ENCODE measurements at regions not wholly inside any gene's neighbourhood (a gene's known extent, or its start where the extent isn't known, plus 50 kb on each side); places are given as distances from the start of the nearest gene placed in this dataset.
"Not testable (repeated sequence)": the region's sequence is repeated elsewhere in the genome, so short reads cannot be mapped to it uniquely, and the experiment has no call there.

DNA sequence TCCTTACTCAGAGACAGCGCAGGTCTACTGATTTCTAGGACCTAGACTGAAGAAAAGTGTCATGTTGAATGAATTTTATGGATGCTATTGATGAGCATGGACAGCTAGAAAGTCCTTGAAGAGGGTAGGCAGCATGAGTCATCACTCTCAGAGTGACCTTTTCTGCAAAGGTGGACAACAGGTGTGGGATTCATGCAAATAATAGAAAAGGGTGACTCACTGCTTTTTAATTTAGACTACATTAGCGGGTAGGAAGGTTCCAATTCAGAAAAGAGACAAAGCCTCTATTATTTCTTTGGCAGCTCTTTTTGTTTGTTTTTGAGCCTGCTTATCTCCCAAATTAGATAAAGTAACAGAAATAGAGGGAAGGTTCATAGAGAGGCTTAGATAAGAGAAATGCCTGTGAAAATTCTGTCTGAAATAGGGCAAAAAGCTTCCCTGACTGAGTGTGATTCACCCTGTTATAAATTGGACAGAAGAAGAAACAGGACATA lies 191.4 kb downstream of the TENT5A start:
- DNase-seq, result no peak

DNA sequence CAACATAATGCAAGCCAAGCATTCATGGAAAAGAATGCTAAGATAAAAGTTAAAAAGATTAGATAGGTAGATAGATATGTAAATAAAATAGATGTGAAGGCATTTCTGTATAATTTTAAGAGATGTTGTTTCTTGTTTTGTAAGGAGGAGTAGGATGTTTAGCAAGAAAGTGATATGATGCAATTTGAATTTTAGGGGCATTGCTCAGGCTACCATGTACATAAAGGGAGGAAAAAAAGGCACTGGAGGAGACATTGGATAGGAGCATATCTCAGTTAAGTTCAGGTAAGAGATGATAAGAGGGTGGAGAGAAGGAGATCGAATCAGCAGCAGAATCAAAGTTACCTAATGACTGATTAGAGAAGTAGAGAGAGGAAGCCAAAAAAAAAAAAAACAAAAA lies 194.7 kb downstream of the TENT5A start:
- DNase-seq, result no peak

DNA sequence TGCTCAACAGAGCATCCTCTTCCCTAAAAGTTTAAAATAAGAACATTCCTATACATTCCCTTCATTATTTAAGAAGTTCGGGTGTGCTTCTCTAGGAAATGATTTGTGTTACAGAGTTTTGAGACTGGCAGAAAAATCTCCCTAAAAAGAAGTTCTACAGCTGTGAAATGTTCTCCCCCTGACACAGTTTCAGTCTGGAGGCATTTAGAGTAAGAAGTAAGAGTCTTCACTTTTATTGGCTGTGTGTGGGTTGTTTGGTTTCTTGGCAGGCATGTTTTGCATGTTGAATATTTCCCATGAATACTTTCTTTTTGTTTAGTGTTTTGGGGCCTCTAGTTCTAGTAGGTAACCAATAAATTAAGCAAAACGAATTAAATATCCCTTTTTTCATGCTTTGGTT lies 195.9 kb downstream of the TENT5A start:
- no peak for DNase-seq

DNA sequence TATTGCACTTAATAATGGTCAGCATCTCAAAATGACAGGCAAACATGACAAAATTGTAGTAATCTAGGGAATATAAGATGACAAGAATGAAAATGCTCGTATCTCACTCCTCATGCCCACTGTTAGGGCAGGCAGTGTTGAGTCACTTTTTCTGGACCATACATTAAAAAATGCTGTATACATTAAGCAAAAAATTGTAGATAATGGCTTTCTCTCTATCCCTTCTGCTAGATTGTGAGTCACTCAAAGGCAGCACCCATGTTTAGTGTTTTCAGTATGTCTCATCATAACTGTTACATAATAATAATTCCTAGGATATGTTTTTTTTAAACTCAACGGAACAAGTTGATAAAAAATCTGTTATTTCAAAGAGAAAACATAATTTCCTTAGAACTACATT lies 199.3 kb downstream of the TENT5A start:
- no peak for DNase-seq

DNA sequence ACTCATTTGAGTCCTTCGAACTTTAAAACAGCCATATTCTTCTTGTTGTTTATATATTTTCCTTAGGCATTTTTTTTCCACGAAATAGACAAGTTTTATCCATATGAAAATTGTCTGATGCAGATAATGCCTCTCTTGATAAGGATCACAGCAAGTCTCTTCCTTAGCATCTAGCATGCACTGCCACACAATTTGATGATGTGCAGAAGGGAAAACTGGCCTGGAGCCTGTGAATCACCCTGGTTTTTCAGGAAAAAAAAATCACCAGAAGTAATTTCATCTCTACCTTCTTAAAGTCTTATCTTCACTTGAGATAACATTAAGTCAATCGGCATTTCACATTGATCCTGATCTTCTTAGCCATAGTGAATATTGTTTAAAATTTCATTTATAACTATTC lies 199.8 kb downstream of the TENT5A start:
- DNase-seq, result no peak

DNA sequence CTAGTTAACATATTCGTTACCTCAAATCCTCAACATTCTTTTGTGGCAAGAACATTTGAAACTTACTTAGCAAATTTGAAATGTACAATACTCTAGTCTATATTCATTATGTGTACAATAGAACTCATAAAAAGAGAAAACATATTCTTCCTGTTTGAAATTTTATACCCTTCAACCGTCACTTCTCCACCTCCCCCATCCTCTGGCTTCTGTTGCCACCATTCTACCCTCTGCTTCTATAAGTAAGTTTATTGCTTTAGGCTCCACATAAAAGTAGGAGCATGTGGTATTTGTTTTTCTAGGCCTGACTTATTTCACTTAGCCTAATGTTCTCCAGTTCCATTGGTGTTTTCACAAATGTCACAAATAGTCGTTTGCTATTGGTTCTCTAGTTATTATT lies 205.3 kb downstream of the TENT5A start:
- no peak for DNase-seq

DNA sequence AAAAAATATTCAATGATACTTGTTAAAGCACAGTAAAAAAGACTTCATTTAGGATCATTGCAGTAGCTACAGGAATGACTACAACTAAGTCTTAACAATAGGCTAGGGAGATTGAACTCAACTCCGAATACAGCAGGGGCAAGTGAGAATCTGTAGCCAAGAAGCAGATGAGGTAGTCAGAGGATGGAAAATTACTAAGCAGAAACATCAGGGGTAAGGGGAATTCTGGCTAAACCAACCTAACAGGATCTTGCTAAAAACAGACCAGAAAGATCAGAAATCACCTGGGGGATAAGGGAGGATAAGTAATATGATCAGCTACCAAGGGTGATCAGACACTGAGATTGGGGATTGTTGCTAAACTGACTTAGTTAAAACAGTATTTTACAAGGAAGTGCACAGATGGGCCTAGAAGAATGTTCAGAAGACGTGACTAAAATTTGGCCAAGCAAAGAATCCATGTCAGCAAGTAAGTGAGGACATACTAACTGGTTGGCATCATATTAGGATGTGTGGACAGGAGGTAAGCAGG lies 217.5 kb downstream of the TENT5A start:
- no peak for DNase-seq

DNA sequence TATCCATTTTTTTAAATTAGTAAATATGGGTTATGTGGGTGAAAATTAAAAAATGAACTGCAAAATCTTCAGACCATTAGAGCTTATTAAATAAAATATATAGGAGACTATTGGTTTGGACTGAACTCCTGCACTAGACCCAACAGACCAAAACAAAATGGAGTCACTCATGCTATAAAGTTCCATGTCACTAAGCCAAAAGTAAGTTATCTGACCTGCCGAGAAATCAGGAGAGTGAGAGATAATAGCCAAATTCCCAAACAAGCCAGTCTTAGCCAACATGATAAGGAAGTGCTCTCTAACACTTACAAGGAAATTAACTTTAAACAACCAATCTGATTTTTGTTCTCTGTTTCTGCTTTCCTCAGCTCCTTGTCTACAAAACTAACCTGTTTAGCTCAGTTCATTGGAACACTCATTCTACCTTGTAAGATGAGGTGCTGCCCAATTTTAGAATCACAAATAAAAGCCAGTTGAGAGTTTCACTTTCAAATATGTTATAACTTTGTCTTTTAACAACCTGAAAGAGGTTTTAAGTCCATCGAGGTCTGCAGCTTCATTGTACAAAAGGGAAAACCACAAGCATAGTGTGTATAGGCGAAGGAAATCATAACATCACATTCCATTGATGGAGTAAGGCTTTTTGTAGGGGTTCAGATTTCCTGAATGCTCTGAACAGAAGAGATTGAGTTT lies 220.5 kb downstream of the TENT5A start:
- DNase-seq, result no peak

DNA sequence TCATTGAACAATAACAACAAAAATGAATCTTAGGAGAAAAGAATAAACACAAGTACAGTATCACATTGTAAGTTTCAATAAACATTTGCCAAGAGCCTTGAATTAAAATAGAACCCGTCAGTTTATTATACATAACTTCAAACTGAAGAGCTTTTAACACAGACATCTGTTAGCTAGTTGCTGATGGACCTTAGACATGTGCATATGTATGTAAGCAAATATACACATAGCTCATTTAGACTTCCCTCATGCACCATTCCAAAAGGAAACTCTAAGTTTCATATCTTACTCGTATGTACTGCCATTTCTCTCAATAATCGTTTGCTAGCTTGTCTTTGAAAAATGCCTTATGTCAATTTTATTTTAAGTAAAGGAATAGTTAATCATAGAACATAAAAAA lies 235.0 kb downstream of the TENT5A start:
- DNase-seq, result no peak

DNA sequence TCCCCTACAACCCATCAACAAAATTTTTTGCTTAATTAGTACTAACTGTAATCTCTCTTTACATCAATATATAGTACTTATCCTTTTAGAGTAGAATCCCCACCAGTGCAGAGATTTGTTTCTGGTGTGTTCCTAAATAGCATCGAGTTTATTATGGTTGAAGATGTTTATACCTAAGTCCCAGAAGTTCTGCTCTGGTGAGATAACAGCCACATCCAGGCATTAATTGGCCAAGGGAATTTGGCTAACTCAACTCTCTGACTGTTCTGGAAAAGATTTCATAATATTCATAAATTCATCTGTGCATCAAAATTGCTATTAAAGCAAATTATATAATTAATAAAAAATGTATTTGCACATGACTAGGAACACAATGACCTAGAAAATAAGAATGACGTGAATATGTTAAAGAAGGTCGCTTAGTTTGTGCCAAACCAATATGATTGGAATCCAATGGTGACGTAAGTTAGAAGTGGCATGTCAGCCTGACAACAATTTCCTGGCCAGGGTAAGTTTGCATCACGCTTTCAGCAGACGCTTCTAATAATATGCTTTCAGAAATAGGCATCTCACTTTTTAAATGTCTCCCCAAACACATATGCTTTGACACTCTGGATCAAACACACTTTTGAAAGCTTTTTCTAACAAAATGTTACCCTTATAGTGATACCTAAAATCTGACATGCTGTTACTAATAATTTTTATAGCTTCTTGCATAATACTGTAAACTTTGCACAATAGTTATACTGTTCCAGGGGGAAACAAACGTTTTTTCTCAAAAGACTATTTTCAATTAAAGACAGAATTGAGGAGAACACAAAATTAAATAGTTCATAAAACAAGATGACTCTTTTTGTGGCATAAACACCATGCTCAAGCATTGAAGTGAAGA lies 236.7 kb downstream of the TENT5A start:
- DNase-seq, result no peak

DNA sequence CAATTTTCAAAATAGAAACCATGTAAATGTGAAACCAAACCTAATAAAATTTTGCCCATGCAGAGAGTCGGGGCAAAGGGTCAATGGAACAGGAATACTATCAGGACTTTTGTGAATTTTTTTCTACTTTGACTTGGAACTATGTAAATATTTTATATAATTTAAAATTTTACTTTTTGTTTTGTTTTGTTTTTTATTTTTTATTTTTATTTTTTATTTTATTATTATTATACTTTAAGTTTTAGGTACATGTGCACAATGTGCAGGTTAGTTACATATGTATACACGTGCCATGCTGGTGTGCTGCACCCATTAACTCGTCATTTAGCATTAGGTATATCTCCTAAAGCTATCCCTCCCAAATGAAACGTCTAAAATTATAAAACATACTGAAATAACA lies 238.3 kb downstream of the TENT5A start:
- DNase-seq, result not testable (repeated sequence)

DNA sequence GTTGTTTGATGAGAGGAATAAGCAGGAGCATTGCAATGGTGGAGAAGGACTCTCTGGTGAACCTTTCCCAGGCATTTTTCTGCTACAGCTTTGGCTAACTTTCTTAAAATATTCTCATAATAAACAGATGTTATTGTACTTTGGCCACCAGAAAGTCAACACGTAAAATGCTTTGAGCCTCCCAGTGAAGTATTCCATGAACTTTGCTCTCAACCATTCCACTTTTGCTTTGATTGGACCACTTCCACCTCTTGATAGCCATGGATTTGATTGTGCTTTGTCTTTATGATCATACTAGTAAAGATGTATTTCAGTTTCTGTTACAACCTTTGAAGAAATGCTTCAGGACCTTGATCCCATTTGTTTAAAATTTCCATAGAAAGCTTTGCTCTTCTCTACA lies 241.1 kb downstream of the TENT5A start:
- DNase-seq, result no peak

DNA sequence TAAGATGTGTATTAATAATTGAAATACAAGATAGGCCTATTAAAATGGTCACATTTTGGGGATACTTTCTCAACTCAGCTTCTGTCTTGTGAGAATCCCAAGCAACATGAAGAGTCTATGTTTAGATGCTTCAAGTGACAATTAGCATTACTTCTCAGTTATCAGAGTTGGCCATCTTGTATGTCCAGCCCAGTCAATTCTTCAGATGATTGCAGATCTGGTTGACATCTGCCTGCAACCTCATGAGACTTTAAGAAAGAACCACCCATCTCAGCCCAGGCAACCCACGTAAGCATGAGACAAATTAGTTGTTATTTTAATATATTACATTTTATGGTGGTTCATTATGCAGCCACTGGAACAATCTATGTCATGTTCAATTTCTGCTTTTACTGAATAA lies 256.5 kb downstream of the TENT5A start:
- DNase-seq, result no peak

DNA sequence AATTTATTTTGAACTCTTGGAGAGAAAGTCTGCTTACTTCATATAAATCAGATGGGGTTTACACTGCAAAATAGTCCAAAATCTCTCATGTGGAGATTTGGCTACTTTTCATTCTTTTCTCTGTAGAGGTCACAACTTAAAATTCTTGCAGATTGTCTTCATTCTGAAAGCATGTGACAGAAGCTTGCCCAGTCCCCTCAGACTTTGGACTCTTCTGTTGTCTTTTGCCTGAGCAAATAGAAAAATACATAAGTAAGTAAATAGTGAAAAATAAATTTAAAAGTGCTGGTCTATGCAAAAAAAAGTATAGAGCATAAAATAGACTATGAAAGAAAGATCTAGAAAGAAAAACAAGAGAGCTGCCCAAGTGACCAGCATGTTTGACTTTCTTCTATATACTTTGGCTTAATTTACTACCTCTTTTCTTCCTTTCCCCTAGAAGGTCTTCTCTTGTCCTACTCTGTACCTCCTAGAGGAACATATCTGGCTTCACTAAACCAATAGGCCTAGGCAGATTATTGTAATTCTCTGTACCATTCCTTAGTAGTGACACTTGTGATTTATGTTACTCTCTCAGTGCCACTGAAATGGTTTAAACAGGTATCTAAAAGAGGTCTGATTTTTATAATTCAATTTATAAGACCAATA lies 260.9 kb downstream of the TENT5A start:
- no peak for DNase-seq

DNA sequence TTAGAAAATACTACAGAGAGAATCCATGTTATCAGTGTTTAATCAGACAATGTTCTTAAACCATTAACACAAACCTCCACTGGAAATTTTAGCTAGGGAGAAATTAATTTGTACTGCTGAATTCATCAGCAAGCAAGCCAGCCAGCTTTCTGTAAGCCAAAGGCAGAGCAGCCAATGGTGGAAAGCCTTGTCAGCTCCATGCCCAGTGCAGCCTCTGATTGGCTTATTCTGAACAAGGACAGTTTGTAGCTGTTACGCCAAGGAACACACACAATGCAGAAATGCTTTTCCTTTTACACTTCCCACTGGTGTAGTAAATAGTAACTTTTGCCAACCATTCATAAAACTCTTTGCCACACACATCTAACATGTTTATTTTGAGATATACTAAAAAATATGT lies 265.0 kb downstream of the TENT5A start:
- no peak for DNase-seq

DNA sequence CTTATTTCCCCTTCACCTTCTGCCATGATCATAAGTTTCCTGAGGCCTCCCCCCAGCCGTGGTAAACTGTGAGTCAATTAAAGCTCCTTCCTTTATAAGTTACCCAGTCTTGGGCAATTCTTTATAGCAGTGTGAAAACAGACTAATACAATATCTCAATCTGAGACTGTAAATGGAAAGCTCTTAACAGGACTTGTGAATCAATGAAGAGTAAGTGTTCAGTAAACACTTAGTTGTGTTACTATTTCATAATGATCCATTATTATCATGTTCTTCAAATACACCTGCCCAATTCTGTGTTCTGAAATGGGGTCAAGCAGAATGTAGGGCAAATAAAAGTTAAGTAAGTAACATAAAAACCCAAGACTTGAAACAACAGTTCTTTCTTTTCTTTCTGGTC lies 266.2 kb downstream of the TENT5A start:
- no peak for DNase-seq

DNA sequence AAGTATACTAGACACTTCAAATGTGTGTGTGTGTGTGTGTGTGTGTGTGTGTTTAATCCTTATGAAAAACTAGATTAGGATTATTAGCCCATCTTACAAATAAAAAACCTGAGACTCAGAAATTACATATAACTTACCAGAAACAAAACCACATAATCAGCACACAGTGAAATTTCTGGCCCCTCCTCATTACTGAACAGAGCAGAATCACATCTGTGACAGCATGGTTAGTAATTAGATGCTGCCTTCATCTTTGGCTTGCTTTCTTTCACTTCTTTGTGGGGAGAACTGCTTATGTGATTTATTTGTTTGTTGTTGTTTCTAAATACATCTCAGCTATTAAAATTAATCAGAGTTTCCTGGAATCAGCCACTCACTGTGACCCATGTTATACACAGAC lies 267.1 kb downstream of the TENT5A start:
- no peak for DNase-seq

DNA sequence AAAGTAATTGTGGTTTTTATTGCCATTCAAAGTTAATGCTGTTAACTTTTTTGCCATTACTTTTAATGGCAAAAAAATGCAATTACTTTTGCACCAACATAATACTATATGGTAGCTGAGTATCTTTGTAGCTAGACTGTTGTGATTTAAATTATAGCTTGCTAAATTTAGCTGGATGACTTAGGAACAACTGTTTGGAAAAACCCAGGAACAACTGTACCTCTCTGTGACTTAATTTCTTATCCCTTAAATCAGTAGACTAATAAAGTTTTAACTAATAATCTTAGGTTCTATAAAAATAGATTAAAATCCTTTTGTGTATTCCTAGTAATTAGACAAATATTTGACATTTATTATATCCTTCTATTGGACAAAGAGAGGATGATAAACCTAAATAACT lies 268.2 kb downstream of the TENT5A start:
- no peak for DNase-seq

DNA sequence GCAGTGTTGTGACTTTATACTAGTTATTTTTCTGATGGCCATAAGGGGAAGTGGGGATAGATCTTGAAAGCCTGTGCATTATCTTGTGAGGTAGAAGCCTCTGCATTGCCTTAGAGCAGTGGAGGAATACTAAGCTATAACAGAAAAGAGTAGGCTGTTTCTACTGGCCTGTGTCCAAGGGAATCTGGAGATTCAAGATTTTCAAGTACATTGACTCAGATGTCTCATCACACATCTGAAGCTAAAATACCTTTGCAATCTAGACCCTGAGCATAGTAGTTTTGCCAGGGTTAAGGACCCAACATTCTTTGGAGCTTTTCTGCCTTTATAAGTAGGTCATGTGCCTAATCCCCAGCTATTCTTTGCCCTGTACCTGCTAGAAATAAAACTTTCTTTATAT lies 272.3 kb downstream of the TENT5A start:
- DNase-seq, result no peak

DNA sequence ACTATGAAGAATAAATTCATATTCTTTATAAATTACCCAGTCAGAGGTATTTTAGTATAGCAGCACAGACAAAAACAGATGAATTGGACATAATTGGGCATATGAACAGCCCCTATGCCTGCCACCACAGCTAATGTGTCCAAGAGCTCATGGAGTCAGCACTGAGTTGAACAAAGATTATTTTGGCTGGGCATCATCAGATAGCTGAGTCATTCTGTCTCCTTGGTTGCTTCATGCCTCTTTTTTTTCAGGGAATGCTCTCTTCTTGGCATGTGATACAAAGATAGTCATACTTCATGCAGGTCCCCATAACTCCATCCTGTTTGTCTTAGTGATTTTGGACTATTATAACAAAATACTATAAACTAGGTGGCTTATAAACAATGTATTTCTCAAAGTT lies 275.6 kb downstream of the TENT5A start:
- DNase-seq, result no peak

DNA sequence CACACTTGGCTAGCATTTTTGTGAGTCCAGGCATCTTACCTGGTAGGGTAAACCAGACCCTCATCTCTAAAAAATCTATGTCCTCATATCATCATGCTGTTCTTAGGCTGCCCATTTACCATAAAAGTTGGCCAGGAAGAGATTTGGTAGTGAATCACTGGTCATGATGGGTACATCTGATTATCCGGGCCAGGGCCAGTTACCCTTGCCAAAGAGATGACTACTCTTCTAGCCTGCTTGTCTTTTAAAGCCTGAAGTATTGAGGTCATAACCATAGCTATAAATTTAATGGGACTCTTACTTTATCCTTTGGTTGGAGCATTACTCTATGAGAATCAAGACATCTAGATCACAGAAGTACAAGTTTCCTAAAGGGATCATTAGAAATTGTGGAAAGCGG lies 276.8 kb downstream of the TENT5A start:
- no peak for DNase-seq

DNA sequence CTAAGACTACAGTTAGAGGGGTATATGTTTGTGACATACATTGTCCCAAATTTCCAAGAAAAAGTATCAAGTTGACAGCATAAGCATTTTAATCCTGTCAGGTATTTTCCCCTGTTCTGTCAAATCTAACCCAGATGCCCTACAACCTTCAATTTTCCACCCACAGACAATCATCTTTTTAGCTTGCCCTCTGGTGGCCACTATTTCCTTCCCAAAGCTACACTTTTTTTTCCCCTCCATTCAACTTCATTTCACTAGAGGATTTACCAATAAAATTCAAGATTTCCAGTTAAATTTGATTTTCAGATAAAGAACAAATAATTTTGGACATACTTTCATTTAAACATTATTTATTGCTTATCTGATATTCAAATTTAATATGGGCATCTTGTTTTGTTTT lies 286.6 kb downstream of the TENT5A start:
- DNase-seq, result no peak

DNA sequence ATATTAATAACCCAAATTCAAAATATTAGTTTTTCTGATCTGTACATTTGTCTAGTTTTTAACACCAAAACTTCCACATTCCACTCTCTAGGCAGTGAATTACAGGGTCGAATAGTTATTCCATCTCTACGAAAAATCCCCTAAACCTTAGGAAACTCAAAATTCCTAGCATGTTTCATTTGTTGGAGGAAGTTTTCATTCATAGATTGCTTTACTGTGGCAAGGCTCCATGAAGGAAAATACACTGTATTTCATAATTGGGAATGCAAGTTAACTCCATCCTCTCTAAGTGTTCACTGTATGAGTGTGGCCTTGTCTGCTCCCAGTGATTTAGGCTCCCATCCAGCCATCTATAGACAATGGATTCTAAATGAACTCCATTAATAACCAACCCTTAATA lies 296.1 kb downstream of the TENT5A start:
- DNase-seq, result no peak

DNA sequence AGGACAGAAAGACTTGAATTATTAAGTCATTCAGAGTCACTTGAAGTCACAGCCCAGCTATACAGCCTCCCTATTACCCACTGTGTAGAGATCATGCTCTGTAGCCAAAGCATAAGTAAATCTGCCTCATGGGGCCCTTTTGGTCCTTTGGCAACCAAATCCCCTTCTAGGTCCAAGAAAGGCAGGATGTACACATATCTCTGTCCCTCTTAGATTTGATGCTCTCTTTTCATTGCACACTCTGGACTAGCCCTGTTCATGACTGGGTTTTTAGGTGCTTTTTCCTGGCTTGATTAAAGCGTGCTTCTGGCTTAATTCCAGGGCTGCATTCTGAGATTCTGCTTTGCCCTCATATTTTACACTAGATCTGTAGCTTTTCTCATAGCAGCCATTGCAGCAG lies 296.8 kb downstream of the TENT5A start:
- DNase-seq, result no peak

Measured in CD4-positive, alpha-beta T cell treated with Interleukin-1 beta for 1 hour (primary cell).